Retinal pigment epithelial cell (primary cell): ENCODE measurements at regions not wholly inside any gene's neighbourhood (a gene's known extent, or its start where the extent isn't known, plus 50 kb on each side); places are given as distances from the start of the nearest gene placed in this dataset.
"Not testable (repeated sequence)": the region's sequence is repeated elsewhere in the genome, so short reads cannot be mapped to it uniquely, and the experiment has no call there.

Source experiments
- DNase-seq: peaks from one replicate; pipeline ENCODE4 v3.0.0-alpha.2; 2010; ENCODE audit warnings: low read depth
- H3K4me3 ChIP-seq: 2 replicates; pipeline ENCODE4 v1.5.1; 2011; ENCODE audit warnings: mild to moderate bottlenecking, low read length, control low read depth, moderate library complexity
- TF ChIP-seq, protein P1 (sequence below): conservative IDR thresholded peaks from 2 replicates; pipeline ENCODE4 v1.5.1; 2011; ENCODE audit warnings: low read depth, low read length, control low read depth, inconsistent platforms

- DNase-seq, result no peak
- TF ChIP-seq, protein P1, sequence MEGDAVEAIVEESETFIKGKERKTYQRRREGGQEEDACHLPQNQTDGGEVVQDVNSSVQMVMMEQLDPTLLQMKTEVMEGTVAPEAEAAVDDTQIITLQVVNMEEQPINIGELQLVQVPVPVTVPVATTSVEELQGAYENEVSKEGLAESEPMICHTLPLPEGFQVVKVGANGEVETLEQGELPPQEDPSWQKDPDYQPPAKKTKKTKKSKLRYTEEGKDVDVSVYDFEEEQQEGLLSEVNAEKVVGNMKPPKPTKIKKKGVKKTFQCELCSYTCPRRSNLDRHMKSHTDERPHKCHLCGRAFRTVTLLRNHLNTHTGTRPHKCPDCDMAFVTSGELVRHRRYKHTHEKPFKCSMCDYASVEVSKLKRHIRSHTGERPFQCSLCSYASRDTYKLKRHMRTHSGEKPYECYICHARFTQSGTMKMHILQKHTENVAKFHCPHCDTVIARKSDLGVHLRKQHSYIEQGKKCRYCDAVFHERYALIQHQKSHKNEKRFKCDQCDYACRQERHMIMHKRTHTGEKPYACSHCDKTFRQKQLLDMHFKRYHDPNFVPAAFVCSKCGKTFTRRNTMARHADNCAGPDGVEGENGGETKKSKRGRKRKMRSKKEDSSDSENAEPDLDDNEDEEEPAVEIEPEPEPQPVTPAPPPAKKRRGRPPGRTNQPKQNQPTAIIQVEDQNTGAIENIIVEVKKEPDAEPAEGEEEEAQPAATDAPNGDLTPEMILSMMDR, result no peak
Measured at GRCh38 chr17:74130841-74131240, 72.6 kb upstream of the RPL38 start.

GRCh38 chr17:74132354-74132753, 71.1 kb upstream of the RPL38 start:
- DNase-seq, result no peak
- TF ChIP-seq, protein P1, result no peak
- no peak overlapping the region for H3K4me3 ChIP-seq

More at GRCh38 chr17:74130841-74131240, 72.6 kb upstream of the RPL38 start:
- H3K4me3 ChIP-seq, result no peak overlapping the region

GRCh38 chr17:74133740-74134139, 69.7 kb upstream of the RPL38 start:
- DNase-seq, result no peak

DNA sequence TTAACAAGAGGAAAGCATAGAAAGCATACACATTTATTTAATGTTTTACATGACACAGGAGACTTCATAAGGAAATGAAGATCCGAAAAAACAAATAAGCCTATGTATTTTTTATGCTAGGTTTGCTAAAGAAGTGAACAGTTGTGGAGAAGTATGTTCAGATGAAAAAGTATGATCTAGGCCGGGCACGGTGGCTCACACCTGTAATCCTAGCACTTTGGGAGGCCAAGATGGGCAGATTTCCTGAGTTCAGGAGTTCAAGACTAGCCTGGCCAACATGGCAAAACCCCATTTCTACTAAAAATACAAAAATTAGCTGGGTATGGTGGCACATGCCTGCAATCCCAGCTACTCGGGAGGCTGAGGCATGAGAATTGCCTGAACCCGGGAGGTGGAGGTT, 69.2 kb upstream of the RPL38 start:
- not testable (repeated sequence) for H3K4me3 ChIP-seq, DNase-seq

More at GRCh38 chr17:74133740-74134139, 69.7 kb upstream of the RPL38 start:
- TF ChIP-seq, protein P1, result no peak
- H3K4me3 ChIP-seq, result no peak overlapping the region

GRCh38 chr17:74134991-74135390, 68.5 kb upstream of the RPL38 start:
- TF ChIP-seq, protein P1, result no peak
- no peak for DNase-seq
- H3K4me3 ChIP-seq, result no peak overlapping the region

- TF ChIP-seq, protein P1, result no peak
- H3K4me3 ChIP-seq, result no peak overlapping the region
Measured at GRCh38 chr17:74135391-74136167, 67.9 kb upstream of the RPL38 start.

GRCh38 chr17:74137416-74137815, 66.1 kb upstream of the RPL38 start:
- TF ChIP-seq, protein P1, result no peak

More at GRCh38 chr17:74135391-74136167, 67.9 kb upstream of the RPL38 start:
- DNase-seq, result no peak

More at GRCh38 chr17:74137416-74137815, 66.1 kb upstream of the RPL38 start:
- no peak for DNase-seq
- no peak overlapping the region for H3K4me3 ChIP-seq
